OCI-LY7 (cell line): ENCODE measurements at regions not wholly inside any gene's neighbourhood (a gene's known extent, or its start where the extent isn't known, plus 50 kb on each side); places are given as distances from the start of the nearest gene placed in this dataset.

Experiments used
- EZH2phosphoT487 ChIP-seq: fragments of 200-600 bp; sonication (generic); IDR thresholded peaks from 2 replicates; pipeline ENCODE4 v1.6.1; 2018; ENCODE audit warnings: low read depth, borderline replicate concordance, mild to moderate bottlenecking, mixed run types, antibody characterized with exemption, low read length, moderate library complexity, mixed read lengths
- TF ChIP-seq, protein P1 (sequence below): fragments of 200-600 bp; sonication (generic); conservative IDR thresholded peaks from 2 replicates; pipeline ENCODE4 v1.5.1; 2014; ENCODE audit warnings: mild to moderate bottlenecking, antibody characterized with exemption, low read length, moderate library complexity, mixed read lengths

DNA sequence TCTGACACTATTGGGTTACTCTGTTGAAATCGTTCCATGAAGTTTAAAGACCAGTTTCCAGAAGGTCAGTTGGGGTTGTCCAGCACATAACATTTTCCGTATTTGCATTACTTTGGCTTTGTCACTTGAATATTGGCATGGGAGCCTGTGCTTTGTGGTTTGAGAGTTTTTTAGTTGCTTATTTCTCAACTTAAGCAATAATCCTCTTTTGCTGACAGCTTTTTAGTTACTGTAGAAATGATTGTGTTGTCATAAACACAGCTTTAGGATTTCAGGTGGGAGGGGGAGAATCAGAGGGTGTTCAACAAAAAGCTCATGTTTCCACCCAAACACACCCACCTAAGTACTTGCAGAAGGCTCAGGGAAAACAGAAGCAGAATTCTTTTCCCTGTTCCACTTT, 210.7 kb upstream of the TLL1 start:
- TF ChIP-seq, protein P1, sequence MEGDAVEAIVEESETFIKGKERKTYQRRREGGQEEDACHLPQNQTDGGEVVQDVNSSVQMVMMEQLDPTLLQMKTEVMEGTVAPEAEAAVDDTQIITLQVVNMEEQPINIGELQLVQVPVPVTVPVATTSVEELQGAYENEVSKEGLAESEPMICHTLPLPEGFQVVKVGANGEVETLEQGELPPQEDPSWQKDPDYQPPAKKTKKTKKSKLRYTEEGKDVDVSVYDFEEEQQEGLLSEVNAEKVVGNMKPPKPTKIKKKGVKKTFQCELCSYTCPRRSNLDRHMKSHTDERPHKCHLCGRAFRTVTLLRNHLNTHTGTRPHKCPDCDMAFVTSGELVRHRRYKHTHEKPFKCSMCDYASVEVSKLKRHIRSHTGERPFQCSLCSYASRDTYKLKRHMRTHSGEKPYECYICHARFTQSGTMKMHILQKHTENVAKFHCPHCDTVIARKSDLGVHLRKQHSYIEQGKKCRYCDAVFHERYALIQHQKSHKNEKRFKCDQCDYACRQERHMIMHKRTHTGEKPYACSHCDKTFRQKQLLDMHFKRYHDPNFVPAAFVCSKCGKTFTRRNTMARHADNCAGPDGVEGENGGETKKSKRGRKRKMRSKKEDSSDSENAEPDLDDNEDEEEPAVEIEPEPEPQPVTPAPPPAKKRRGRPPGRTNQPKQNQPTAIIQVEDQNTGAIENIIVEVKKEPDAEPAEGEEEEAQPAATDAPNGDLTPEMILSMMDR, result no peak
- TF ChIP-seq EZH2phosphoT487, result no peak
